ENCODE measurements at regions not wholly inside any gene's neighbourhood (a gene's known extent, or its start where the extent isn't known, plus 50 kb on each side); places are given as distances from the start of the nearest gene placed in this dataset.

GRCh38 chr16:87098361-87098760 lies 218.8 kb downstream of the C16orf95 start:
- TF ChIP-seq CTCF (IDR thresholded peaks at IDR 0.05; ENCODE audit: borderline replicate concordance, extremely low read depth, low read length, poor library complexity, severe bottlenecking) (no peak), EZH2 (IDR thresholded peaks at IDR 0.05; ENCODE audit: borderline replicate concordance, low read depth, low read length, severe bottlenecking) (no peak)
